SJCRH30 (cell line): ENCODE measurements at regions not wholly inside any gene's neighbourhood (a gene's known extent, or its start where the extent isn't known, plus 50 kb on each side); places are given as distances from the start of the nearest gene placed in this dataset.

ENCODE experiments used
- DNase-seq, 2 experiments: peaks; one replicate each; pipeline ENCODE4 v3.0.0-alpha.2; 2015 to 2020
- H3K27ac ChIP-seq: fragments of 250-450 bp; sonication (Bioruptor Pico); 2 replicates; pipeline ENCODE4 v1.5.1; 2020; ENCODE audit warnings: mild to moderate bottlenecking, moderate library complexity
- H3K27me3 ChIP-seq: fragments of 250-450 bp; sonication (Bioruptor Pico); 2 replicates; pipeline ENCODE4 v1.5.1; 2020; ENCODE audit warnings: mild to moderate bottlenecking, moderate library complexity
- H3K36me3 ChIP-seq: fragments of 250-450 bp; sonication (Bioruptor Pico); 2 replicates; pipeline ENCODE4 v1.5.1; 2020; ENCODE audit warnings: mild to moderate bottlenecking, moderate library complexity
- H3K4me1 ChIP-seq: fragments of 250-450 bp; sonication (Bioruptor Pico); 2 replicates; pipeline ENCODE4 v1.5.1; 2020; ENCODE audit warnings: mild to moderate bottlenecking, moderate library complexity
- H3K4me3 ChIP-seq: fragments of 250-450 bp; sonication (Bioruptor Pico); 2 replicates; pipeline ENCODE4 v1.5.1; 2020; ENCODE audit warnings: mild to moderate bottlenecking, moderate library complexity
- H3K9me3 ChIP-seq: fragments of 250-450 bp; sonication (Bioruptor Pico); replicated peaks from 2 replicates; pipeline ENCODE4 v1.5.1; 2020; ENCODE audit warnings: mild to moderate bottlenecking, moderate library complexity

DNA sequence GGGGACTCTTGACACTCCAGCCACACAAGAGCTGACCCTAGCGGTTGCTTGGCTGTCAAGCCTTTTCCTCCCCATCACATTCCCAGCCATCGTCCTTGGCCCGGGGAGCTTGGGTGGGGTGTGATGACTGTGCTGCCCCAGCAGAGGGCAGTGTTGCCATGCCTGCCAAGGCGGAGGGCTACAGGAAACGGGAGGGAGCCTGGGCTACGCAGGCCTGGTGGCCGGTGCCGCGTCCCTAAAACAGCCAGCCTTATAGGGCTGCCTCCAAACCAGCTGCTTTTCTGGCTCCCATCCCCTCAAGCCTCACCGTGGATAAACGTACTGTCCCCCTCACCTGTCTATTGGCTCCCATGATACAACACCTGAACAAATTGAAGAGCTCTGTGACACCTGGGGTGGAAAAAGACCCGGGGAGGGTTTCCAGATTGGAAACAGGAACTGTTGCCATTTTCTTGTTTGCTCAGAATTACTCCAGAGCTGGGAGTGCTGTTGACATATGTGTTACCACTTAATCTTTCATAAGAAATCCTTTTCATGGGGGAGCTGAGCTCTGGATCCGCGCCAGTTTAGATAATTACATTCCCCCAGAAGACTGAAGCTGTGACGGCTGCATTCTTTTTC lies 72.8 kb upstream of the ASTN2 start:
- H3K27ac ChIP-seq, result peak overlapping the region; percentile 47
- peaks cover 11% of the 10 kb centered on the region; the same call in 1 of the 2 replicates for H3K4me1 ChIP-seq
- H3K4me3 ChIP-seq, result peak overlapping the region; percentile 37
- no peaks in the 10 kb centered on the region for H3K36me3 ChIP-seq
- H3K9me3 ChIP-seq, result no peaks in the 10 kb centered on the region
- H3K27me3 ChIP-seq, result no peaks in the 10 kb centered on the region
- DNase-seq, result peak; percentile 89 to 95

DNA sequence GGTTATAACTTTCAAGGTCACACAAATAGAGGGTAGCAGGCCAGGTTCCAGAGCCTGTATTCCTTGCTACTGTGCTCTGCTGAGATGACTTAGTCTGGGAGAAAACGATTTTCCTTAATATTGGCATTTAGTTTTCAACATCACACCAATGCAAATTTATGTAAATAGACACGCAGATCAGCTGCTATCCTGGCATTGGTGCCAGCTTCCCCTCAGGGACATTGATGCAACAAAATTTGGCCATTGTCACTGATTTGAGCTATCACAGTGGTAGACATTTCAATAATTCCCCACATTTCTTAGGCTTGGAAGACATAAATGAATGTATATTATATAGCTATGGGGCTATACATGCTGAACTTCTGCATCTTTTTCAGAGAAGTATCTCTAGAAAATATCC lies 71.6 kb upstream of the ASTN2 start:
- Histone ChIP-seq H3K27me3 (no peaks in the 10 kb centered on the region), H3K4me1 (peaks cover 11% of the 10 kb centered on the region; the same call in 1 of the 2 replicates), H3K36me3 (no peaks in the 10 kb centered on the region), H3K9me3 (no peaks in the 10 kb centered on the region), H3K4me3 (no peak overlapping the region), H3K27ac (no peak overlapping the region)
- no peak for DNase-seq

DNA sequence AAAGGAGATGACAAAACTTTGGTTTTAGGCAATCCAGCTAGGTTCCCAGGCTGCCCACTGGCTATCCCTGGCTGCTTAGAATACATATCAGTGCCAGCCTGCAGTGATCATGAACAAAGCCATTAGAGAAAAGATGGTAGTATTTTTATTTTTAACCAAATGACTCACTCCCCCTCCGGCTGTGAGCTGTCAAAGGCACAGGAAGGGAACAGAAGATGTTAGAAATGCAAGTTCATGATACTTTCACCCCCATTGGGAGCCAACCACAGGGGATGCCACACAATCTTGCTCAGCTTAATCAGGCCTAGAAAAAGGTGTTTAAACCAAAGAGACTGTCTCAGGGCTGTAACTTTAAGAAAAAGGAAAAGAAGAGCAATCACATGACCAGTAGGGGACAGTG lies 70.3 kb upstream of the ASTN2 start:
- H3K27me3 ChIP-seq, result no peaks in the 10 kb centered on the region
- DNase-seq, result peak in 1 of 2 experiments; percentile 30

DNA sequence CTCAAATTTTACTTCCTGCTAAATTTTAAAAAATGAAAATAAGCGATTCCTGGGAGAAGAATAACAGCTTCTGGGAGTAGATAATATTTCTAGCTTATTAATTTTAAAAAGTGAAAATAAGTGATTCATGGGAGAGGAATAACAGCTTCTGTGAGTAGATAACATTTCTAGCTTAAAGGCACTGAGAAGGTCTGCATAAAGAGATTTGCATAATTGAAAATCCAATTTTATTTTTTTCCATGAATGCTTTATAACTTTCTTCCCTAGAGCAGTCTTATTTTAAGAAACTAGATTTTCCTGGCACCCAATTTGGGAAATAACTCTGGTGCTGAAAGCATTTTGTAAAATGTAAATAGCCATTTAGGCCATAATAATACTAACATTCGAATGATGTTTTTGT lies 65.9 kb upstream of the ASTN2 start:
- no peak overlapping the region for H3K27ac ChIP-seq
- H3K4me3 ChIP-seq, result no peak overlapping the region
- no peaks in the 10 kb centered on the region for H3K36me3 ChIP-seq
- H3K27me3 ChIP-seq, result no peaks in the 10 kb centered on the region
- H3K4me1 ChIP-seq, result 0 out of 2 replicates have a peak, but pooled peaks cover 6% of the 10 kb centered on the region
- H3K9me3 ChIP-seq, result no peaks in the 10 kb centered on the region
- no peak for DNase-seq

More for the DNA sequence above, 70.3 kb upstream of the ASTN2 start:
- Histone ChIP-seq H3K36me3 (no peaks in the 10 kb centered on the region), H3K9me3 (no peaks in the 10 kb centered on the region), H3K4me1 (peaks cover 11% of the 10 kb centered on the region; the same call in 1 of the 2 replicates), H3K27ac (no peak overlapping the region), H3K4me3 (no peak overlapping the region)

DNA sequence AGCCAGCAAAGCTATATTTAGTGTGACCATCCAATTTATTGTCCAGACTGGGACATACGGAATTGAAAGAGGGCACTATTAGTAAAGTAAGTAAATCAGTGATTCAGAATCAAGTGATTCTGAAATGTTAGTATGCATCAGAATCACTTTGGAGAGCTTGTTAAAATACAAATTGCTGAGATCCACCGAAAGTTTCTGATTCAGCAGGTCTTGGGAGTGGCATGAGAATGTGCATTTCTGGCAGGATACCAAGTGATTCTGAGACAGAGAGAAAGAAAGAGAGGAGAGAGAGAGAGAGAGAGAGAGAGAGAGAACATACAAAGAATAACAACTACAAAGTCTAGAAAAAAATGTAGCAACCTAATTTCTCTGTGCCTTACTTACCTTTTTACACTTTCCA lies 65.4 kb upstream of the ASTN2 start:
- Histone ChIP-seq H3K4me1 (0 out of 2 replicates have a peak, but pooled peaks cover 4% of the 10 kb centered on the region), H3K27ac (no peak overlapping the region), H3K27me3 (no peaks in the 10 kb centered on the region), H3K36me3 (no peaks in the 10 kb centered on the region), H3K9me3 (no peaks in the 10 kb centered on the region), H3K4me3 (no peak overlapping the region)
- no peak for DNase-seq

DNA sequence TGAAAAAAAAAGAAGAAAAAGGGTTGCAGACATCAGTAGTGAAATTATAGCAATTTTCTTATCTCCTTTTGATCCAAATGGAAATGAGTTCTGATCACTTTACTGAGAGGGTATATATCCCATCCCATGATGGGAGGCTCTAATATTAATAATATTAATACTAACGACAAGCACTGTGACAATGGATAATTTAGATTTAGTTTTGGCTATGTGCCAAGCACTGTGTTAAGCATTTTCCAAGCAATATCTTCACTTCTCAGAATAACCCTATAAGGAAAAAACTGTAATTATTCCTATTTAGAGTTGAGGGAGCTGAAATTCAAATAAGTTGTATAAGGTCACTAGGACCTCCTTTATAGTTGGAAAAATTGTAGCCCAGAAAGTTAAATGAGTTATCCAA lies 58.4 kb upstream of the ASTN2 start:
- Histone ChIP-seq H3K36me3 (no peaks in the 10 kb centered on the region), H3K9me3 (peaks cover 3% of the 10 kb centered on the region; the same call in 1 of the 2 replicates), H3K4me1 (no peaks in the 10 kb centered on the region), H3K27ac (no peak overlapping the region), H3K4me3 (no peak overlapping the region), H3K27me3 (no peaks in the 10 kb centered on the region)
- DNase-seq, result no peak

DNA sequence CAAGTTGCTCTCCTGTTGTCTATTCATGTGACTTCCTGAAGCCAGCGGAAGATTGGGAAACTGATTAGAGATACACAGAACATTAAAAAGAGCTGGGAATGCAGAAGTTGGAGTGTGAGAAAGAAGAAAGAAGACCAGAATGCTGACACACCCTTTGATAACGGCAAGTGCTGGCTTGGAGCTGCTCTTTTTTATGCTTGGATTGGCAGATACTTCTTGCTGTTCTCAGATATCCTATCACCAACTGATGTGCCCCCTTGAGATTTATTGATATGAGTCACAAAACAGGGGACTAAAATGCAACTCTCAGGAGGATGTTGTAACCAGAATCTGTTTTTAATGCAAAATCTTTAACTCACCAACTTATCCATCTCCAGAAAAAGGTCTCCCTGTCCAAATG lies 56.0 kb upstream of the ASTN2 start:
- H3K4me3 ChIP-seq, result no peak overlapping the region
- no peaks in the 10 kb centered on the region for H3K36me3 ChIP-seq
- no peaks in the 10 kb centered on the region for H3K4me1 ChIP-seq
- no peak overlapping the region for H3K27ac ChIP-seq
- no peak for DNase-seq
- H3K27me3 ChIP-seq, result no peaks in the 10 kb centered on the region
- H3K9me3 ChIP-seq, result peaks cover 3% of the 10 kb centered on the region; the same call in 1 of the 2 replicates

DNA sequence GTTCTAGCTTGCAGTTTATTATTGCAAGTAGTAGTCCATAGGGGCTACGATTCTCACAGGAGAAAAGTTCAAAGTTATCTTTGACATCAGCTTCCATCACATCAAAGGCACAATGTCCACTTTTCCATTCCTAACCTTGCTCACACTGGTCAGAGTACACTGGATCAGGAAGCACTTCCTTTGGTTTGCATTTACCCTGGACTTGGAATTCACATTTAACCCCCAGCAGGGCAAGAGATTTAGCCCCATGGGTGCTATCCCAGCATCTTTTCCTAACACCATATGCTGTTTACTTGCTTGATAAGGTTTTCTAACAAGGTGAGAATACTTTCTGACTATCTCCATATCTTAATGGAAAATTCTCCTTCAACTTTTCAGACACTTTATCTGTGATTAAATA lies 55.6 kb upstream of the ASTN2 start:
- Histone ChIP-seq H3K27me3 (no peaks in the 10 kb centered on the region), H3K36me3 (no peaks in the 10 kb centered on the region), H3K4me1 (no peaks in the 10 kb centered on the region), H3K27ac (no peak overlapping the region), H3K4me3 (no peak overlapping the region), H3K9me3 (peaks cover 3% of the 10 kb centered on the region; the same call in 1 of the 2 replicates)
- no peak for DNase-seq

DNA sequence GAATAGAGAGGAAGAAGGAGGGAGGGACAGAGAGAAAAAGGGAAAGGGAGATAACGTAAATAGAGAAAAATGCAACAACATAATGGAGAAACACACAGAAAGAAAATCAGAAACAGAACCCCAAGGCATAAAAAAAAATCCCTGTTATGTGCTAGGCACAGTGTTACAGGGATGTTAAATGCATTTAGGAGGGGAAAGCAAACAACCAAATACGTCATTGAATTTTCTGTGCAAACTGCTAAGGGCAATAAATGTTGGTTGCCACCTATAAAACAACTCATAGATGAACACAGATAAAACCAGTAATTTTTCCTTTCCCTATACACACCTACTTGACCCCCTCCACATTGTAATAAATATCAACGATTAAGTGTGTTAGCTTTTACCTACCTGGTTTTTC lies 51.3 kb upstream of the ASTN2 start:
- Histone ChIP-seq H3K27me3 (no peaks in the 10 kb centered on the region), H3K36me3 (no peaks in the 10 kb centered on the region), H3K4me3 (no peak overlapping the region), H3K9me3 (no peaks in the 10 kb centered on the region), H3K4me1 (peaks cover 16% of the 10 kb centered on the region), H3K27ac (no peak overlapping the region)
- no peak for DNase-seq

DNA sequence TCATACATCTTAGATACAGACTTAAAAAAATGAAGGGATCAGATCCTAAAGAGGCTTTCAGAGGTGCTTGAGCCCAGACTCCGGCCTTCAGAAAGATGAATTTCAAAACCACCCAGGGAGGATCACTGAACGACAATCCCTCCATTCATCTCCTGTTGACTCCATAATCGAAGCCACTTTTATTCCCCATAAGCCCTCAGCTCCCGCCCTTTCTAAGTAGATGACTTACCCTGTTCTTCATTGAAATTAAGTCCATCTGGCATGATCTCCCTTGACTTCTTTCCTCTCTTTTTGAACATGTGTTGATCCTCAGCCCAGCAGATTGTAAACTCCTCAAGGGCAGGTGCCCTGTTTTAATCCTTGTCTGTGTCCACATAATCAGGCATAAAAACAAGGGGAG lies 50.8 kb upstream of the ASTN2 start:
- no peak for DNase-seq
- Histone ChIP-seq H3K9me3 (no peaks in the 10 kb centered on the region), H3K36me3 (no peaks in the 10 kb centered on the region), H3K4me3 (no peak overlapping the region), H3K4me1 (peaks cover 16% of the 10 kb centered on the region), H3K27me3 (no peaks in the 10 kb centered on the region), H3K27ac (no peak overlapping the region)

DNA sequence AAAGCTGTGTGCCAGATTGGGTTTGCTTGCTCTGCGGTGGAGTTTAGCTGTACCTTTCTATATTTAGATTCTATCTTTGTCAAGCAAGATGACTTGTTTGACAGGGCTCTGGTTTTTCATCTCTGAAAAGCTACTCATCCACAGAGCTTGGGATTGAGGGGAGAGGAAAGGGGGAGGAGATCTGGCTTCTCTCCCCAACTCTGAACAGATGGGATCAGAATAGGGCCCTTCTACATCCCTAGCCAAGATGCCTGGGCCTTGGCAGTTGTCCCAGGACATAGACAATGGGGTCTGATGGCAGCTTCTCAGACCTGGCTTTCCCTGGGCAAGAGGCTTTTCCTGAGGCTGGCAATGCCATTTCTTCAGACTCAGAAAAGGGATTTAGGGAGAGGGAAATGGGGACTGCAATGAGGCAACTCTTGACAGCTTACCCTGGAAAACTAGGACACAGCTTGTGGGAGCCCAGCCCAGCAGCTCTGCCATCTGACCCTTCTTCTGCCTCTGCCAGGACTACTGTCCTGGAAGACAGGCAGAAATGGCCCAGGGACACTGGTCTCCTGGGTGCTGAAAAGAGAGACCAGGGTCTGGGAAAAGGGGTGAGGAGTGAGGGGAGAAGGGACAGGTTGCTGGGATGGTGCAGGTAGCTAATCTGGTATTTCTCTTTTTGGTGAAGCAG lies 50.2 kb upstream of the ASTN2 start:
- Histone ChIP-seq H3K27me3 (no peaks in the 10 kb centered on the region), H3K9me3 (no peaks in the 10 kb centered on the region), H3K4me3 (no peak overlapping the region), H3K4me1 (peaks cover 16% of the 10 kb centered on the region), H3K36me3 (no peaks in the 10 kb centered on the region), H3K27ac (no peak overlapping the region)
- peak in 1 of 2 experiments; percentile 36 for DNase-seq
